Activated CD8-positive, alpha-beta T cell treated with anti-CD3 and anti-CD28 coated beads for 36 hours (primary cell): ENCODE measurements at regions not wholly inside any gene's neighbourhood (a gene's known extent, or its start where the extent isn't known, plus 50 kb on each side); places are given as distances from the start of the nearest gene placed in this dataset. TPM values are rescaled to one million over a fixed set of nuclear protein-coding genes. Genes with fewer than 3 reads are reported as not detected.

ENCODE experiments used
- ATAC-seq: fragments of 200-7000 bp; cut with Tn5 transposase; one replicate; pipeline ENCODE4 v1.10.0; 2021; ENCODE audit warnings: mild to moderate bottlenecking, moderate library complexity
- CTCF ChIA-PET: fragments of 350-600 bp; sonication (Branson Sonifier 250); formaldehyde crosslinking; loops from one replicate; lab custom pipeline; 2021; ENCODE audit warnings: antibody characterized with exemption; lab: Charles Lee
- POLR2A ChIA-PET: fragments of 350-600 bp; sonication (Branson Sonifier 250); formaldehyde crosslinking; loops from one replicate; lab custom pipeline; 2021; ENCODE audit warnings: antibody characterized with exemption; lab: Charles Lee
- DNase-seq: peaks from one replicate; pipeline ENCODE4 v3.0.0-alpha.2; 2020
- H3K27ac Mint-ChIP-seq: one replicate; pipeline ENCODE4 v1.8.0; 2021; ENCODE audit warnings: mild to moderate bottlenecking, mixed read lengths
- H3K27me3 Mint-ChIP-seq: one replicate; pipeline ENCODE4 v1.8.0; 2021; ENCODE audit warnings: mixed read lengths
- H3K36me3 Mint-ChIP-seq: one replicate; pipeline ENCODE4 v1.8.0; 2021; ENCODE audit warnings: low read depth, mixed read lengths
- H3K4me1 Mint-ChIP-seq: one replicate; pipeline ENCODE4 v1.8.0; 2021; ENCODE audit warnings: low read depth, mixed read lengths
- H3K4me3 Mint-ChIP-seq: one replicate; pipeline ENCODE4 v1.8.0; 2021; ENCODE audit warnings: mild to moderate bottlenecking, moderate library complexity, mixed read lengths
- H3K9me3 Mint-ChIP-seq: one replicate; pipeline ENCODE4 v1.8.0; 2021; ENCODE audit warnings: mixed read lengths
- CTCF ChIP-seq: fragments of 200-600 bp; IDR thresholded peaks from one replicate; pipeline ENCODE4 v1.8.0; 2022; ENCODE audit warnings: antibody characterized with exemption, mild to moderate bottlenecking
- intact Hi-C: fragments of 100-400 bp; cut with micrococcal nuclease; formaldehyde crosslinking; loops from one replicate; pipeline ENCODE4 v1.10.0; 2022
- microRNA-seq: library from miRNA; unstranded; fragments of <30 nt; microRNA quantifications from one replicate; pipeline ENCODE4 v1.2.0, GENCODE V29; 2022; ENCODE audit warnings: borderline microRNAs expressed, borderline replicate concordance

- intact Hi-C loops = no loop called here
- Mint-ChIP-seq H3K9me3 (no peaks in the 10 kb centered on the region), H3K27ac (no peak overlapping the region), H3K4me1 (peaks cover 3% of the 10 kb centered on the region), H3K36me3 (no peaks in the 10 kb centered on the region), H3K4me3 (no peak overlapping the region), H3K27me3 (peaks cover 1% of the 10 kb centered on the region)
- no peak for TF ChIP-seq CTCF
- CTCF ChIA-PET = interaction anchor here (1.1 kb wide), 1 partner anchor 211 kb away, joined by 3 read pairs; no protein-coding TSS in a partner anchor
- no peak for ATAC-seq
- POLR2A ChIA-PET = no interaction called here
- DNase-seq = no peak
These were observed 55.5 kb upstream of the MEF2C start for GRCh38 chr5:88938488-88938887.

GRCh38 chr5:88937406-88937805, 54.4 kb upstream of the MEF2C start:
- peaks cover 3% of the 10 kb centered on the region for H3K4me1 Mint-ChIP-seq
- H3K9me3 Mint-ChIP-seq = no peaks in the 10 kb centered on the region
- DNase-seq (no peak), ATAC-seq (no peak)
- no peak overlapping the region for H3K27ac Mint-ChIP-seq
- H3K4me3 Mint-ChIP-seq = no peak overlapping the region
- ChIA-PET CTCF (no interaction called here), POLR2A (no interaction called here)
- H3K36me3 Mint-ChIP-seq = no peaks in the 10 kb centered on the region
- H3K27me3 Mint-ChIP-seq = peaks cover 1% of the 10 kb centered on the region
- TF ChIP-seq CTCF = no peak
- intact Hi-C loops = no loop called here

GRCh38 chr5:88934439-88934838, 51.5 kb upstream of the MEF2C start:
- ATAC-seq = no peak
- DNase-seq = no peak
- POLR2A ChIA-PET = no interaction called here
- Mint-ChIP-seq H3K36me3 (no peaks in the 10 kb centered on the region), H3K4me3 (no peak overlapping the region), H3K4me1 (no peaks in the 10 kb centered on the region), H3K27ac (no peak overlapping the region), H3K9me3 (no peaks in the 10 kb centered on the region), H3K27me3 (peaks cover 1% of the 10 kb centered on the region)
- TF ChIP-seq CTCF = no peak
- CTCF ChIA-PET = interaction anchor here (0.8 kb wide), 1 partner anchor 207 kb away, joined by 4 read pairs; no protein-coding TSS in a partner anchor
- intact Hi-C loops = no loop called here

Small RNA genes in the stretch of these regions (microRNA-seq; reads per million reads assigned to microRNA genes)
- not detected for gene MIR3660
